Activated naive CD8-positive, alpha-beta T cell (primary cell): ENCODE measurements at regions not wholly inside any gene's neighbourhood (a gene's known extent, or its start where the extent isn't known, plus 50 kb on each side); places are given as distances from the start of the nearest gene placed in this dataset.
"Not testable (repeated sequence)": the region's sequence is repeated elsewhere in the genome, so short reads cannot be mapped to it uniquely, and the experiment has no call there.

ENCODE experiments used
- H3K27ac Mint-ChIP-seq: one replicate; pipeline ENCODE4 v1.8.0; 2021; ENCODE audit warnings: mixed read lengths
- H3K27me3 Mint-ChIP-seq: one replicate; pipeline ENCODE4 v1.8.0; 2021; ENCODE audit warnings: mixed read lengths
- H3K36me3 Mint-ChIP-seq: one replicate; pipeline ENCODE4 v1.8.0; 2021; ENCODE audit warnings: mixed read lengths
- H3K4me1 Mint-ChIP-seq: one replicate; pipeline ENCODE4 v1.8.0; 2021; ENCODE audit warnings: low read depth, mixed read lengths
- H3K4me3 Mint-ChIP-seq: one replicate; pipeline ENCODE4 v1.8.0; 2021; ENCODE audit warnings: mild to moderate bottlenecking, mixed read lengths
- H3K9me3 Mint-ChIP-seq: one replicate; pipeline ENCODE4 v1.8.0; 2021; ENCODE audit warnings: low read depth, mixed read lengths

DNA sequence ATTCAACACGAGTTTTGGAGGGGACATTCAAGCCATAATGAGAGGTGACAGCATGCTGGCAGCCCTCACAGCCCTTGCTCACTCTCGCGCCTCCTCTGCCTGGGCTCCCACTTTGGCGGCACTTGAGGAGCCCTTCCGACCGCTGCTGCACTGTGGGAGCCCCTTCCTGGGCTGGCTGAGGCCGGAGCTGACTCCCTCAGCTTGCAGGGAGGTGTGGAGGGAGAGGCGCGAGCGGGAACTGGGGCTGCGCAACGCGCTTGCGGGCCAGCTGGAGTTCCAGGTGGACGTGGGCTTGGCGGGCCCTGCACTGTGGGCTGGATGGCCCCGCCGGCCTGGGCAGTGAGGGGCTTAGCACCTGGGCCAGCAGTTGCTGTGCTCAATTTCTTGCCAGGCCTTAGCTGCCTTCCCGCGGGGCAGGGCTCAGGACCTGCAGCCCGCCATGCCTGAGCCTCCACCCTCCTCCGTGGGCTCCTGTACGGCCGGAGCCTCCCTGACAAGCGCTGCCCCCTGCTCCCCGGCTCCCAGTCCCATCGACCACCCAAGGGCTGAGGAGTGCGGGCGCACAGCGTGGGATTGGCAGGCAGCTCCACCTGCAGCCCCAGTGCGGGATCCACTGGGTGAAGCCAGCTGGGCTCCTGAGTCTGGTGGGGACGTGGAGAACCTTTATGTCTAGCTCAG, 123.3 kb downstream of the EFNB1 start:
- not testable (repeated sequence) for H3K9me3 Mint-ChIP-seq, H3K36me3 Mint-ChIP-seq, H3K27ac Mint-ChIP-seq, H3K27me3 Mint-ChIP-seq, H3K4me1 Mint-ChIP-seq, H3K4me3 Mint-ChIP-seq

DNA sequence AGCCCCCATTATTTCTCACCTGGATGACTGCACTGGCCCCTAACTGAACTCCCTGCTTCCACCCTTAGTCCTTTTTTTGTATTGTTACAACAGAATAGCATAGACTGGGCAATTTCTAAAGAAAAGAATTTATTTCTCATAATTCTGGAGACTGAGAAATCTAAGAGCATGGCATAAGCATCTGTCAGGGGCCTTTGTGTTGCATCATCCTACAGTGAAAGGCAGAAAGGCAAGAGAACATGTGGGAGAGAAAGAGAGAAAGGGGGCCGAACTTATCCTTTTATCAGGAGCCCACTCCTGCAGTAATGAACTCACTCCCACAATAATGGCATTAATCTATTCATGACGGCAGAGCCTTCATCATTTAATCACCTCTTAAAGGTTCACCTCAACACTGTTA, 122.1 kb downstream of the EFNB1 start:
- peaks cover 2% of the 10 kb centered on the region for H3K36me3 Mint-ChIP-seq
- peaks cover 4% of the 10 kb centered on the region for H3K9me3 Mint-ChIP-seq
- H3K4me1 Mint-ChIP-seq = no peaks in the 10 kb centered on the region
- H3K27me3 Mint-ChIP-seq = peaks cover 2% of the 10 kb centered on the region
- H3K4me3 Mint-ChIP-seq = no peak overlapping the region
- H3K27ac Mint-ChIP-seq = no peak overlapping the region

DNA sequence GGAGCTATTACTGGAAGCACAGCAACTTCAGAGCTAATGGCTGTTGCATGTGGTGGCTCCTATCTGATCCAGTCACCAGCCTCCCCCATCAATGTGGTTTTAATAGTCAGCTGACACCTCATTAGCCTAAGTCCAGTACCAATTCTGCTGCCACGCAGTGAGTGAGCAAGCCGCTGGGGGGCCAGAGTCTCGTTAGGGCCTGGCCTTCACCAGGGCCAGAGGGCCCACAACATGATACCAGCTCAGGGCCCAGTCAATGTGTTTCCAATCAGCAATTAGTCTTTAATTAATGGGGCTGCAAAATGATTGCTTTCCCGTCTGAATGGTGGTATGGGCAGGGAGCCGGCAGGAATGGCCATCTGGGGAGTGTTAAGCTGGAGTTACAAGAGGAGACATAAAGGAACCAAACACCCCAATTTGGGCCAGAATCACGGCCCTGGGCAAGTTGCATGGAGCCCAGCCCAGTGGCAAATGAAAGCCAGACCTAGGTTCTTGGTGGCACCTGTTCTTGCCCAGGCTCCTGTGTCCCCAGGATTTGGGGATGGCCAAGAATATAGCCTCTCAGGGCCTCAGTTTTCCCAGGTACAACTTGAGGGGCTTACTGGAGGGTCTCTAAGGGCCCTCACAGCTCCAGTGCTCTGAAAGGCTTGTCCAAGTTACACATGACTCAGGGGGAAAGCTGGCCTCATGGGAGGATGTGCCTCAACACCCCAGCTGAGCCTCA, 119.2 kb downstream of the EFNB1 start:
- no peaks in the 10 kb centered on the region for H3K36me3 Mint-ChIP-seq
- no peaks in the 10 kb centered on the region for H3K4me1 Mint-ChIP-seq
- no peaks in the 10 kb centered on the region for H3K27me3 Mint-ChIP-seq
- H3K4me3 Mint-ChIP-seq = no peak overlapping the region
- H3K27ac Mint-ChIP-seq = no peak overlapping the region
- no peaks in the 10 kb centered on the region for H3K9me3 Mint-ChIP-seq

DNA sequence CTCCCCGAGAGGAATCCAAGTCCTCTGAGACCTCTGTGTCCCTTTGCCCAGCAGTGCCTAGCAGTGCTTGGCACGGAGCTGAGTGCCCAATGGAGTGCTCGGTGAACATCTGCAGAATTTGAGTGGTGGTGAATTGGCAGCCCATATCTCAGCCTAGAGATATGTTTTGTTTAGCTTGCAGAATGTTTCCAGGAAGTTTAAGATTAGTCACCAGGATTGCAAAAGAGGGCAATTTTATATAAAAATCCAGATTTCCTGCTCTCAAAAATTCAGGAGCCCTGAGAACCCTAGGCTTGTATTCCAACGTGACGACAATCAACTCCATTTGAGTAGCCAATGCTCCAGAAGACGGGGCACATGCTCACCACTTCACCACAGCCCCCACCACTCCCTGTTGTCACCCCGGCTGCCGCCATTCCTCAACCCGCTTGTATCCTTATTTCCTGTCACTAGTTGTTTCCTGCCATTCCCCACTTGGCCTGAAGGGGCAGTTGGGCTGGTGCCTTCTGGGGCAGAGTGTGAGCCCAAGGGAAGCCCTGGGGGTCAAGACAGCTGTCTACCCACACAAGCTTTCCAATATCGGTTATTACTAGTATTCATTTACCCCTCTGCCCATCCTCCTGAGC, 116.9 kb downstream of the EFNB1 start:
- H3K4me1 Mint-ChIP-seq = no peaks in the 10 kb centered on the region
- H3K36me3 Mint-ChIP-seq = no peaks in the 10 kb centered on the region
- no peak overlapping the region for H3K4me3 Mint-ChIP-seq
- H3K27ac Mint-ChIP-seq = no peak overlapping the region
- H3K27me3 Mint-ChIP-seq = no peaks in the 10 kb centered on the region
- H3K9me3 Mint-ChIP-seq = no peaks in the 10 kb centered on the region

DNA sequence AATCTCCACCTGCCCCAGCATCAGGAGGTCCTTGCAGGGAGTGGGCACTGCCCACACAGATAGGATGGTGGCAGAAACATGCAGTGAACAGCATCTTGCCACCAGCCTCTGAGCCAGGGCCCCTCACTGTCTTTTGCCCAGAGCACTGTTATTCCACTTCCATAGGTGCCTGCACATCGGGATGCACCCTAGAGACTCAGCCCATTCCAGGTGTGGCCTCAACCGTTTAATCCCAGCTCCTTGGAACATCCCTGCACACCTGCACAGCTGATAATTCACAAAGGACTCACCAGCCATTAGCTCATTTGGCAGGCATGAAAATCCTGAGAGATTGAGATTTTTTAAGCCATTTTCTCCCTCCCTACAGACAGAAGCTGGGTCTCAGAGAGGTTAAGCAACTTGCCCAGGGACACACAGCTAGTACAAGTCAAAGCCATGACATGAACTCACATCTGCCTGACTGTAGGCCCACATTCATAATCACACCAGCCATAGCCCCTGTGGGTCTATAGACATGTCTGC, 116.3 kb downstream of the EFNB1 start:
- Mint-ChIP-seq H3K4me1 (no peaks in the 10 kb centered on the region), H3K27ac (no peak overlapping the region), H3K36me3 (no peaks in the 10 kb centered on the region), H3K27me3 (no peaks in the 10 kb centered on the region), H3K4me3 (no peak overlapping the region), H3K9me3 (no peaks in the 10 kb centered on the region)

DNA sequence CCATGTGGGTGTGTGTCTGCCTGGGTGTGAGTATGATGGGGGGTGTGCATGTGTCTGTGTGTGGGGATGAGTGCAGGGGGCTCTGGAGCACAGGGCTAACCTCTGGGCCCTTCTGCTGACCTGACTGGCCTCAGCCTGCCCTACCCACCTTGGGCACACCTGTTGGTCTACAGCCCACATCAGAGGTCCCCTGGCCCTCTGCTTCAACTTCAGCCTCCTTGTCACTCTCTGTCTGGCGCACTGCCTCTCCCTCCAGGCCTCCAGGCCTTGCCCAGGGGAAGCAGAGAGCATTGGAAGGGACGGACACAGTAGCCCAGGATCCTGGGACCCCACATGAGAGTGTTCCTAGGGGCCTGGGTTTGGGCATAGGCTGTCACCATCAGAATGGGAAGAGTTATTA, 115.4 kb downstream of the EFNB1 start:
- Mint-ChIP-seq H3K9me3 (no peaks in the 10 kb centered on the region), H3K4me1 (no peaks in the 10 kb centered on the region), H3K4me3 (no peak overlapping the region), H3K36me3 (no peaks in the 10 kb centered on the region), H3K27me3 (no peaks in the 10 kb centered on the region), H3K27ac (no peak overlapping the region)

DNA sequence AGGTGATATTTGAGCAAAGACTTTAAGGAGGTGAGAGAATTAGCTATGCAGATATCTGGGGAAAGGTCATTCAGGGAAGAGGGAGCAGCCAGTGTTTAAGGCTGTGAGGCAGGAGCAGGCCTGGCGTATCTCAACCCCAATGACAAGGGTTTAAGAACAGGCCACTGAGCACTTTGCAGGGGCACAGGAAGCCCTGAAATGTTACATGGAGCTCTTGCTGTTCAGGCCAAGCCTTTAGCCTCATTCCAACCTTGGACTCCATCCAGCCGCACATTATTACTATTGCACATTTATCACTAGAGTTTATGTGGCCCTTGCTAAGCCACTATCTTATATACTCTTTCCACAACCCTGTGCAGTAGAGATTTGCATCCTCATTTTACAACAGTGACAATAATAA, 114.0 kb downstream of the EFNB1 start:
- no peak overlapping the region for H3K27ac Mint-ChIP-seq
- no peak overlapping the region for H3K4me3 Mint-ChIP-seq

DNA sequence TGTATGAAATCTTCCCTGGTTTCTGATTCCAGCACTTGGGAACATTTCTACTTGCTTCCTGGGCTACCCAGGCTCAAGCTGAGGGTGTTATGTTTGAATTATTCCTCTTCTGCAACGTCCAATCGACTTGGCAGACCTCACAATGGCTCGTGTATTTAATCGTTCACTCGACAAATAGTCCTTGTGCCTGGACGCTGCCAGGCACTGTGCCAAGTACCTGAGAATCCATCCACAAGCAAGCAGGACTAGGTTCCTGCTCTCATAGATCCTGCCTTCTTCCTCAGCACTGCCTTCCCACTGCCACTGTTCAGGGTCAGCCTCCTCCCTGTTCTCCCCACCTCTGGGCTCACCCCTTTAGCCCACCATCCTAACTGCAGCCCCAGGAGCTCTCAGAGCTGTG, 113.3 kb downstream of the EFNB1 start:
- no peaks in the 10 kb centered on the region for H3K27me3 Mint-ChIP-seq

More for the DNA sequence above, 114.0 kb downstream of the EFNB1 start:
- H3K27me3 Mint-ChIP-seq = no peaks in the 10 kb centered on the region
- H3K9me3 Mint-ChIP-seq = no peaks in the 10 kb centered on the region
- H3K4me1 Mint-ChIP-seq = no peaks in the 10 kb centered on the region
- no peaks in the 10 kb centered on the region for H3K36me3 Mint-ChIP-seq

DNA sequence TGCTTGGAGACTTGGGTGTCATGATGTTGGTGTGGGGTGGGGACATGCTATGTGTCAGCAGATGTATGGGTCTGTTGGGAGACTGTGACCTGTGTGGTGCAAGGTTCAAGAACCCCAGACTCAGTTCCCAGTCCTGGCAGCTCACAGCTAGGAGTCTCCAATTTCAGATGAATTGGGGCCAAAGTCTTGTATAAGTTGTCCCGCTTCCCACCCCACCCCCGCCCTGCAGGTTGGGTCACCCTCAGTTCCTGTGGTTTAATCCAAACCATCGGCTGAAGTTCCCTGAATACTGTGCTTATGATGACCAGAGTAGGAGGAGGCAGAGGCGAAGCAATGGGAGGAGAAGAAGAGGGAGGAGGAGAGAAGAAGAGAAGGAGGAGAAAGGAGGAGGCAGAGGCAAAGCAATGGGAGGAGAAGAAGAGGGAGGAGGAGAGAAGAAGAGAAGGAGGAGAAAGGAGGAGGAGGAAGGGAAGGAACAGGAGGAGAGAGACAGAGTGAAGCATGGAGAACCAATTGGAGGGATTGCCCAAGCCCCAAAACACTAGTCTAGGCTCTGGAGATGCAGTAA, 112.6 kb downstream of the EFNB1 start:
- Mint-ChIP-seq H3K27me3 (no peaks in the 10 kb centered on the region), H3K27ac (no peak overlapping the region), H3K4me1 (no peaks in the 10 kb centered on the region), H3K4me3 (no peak overlapping the region), H3K9me3 (no peaks in the 10 kb centered on the region), H3K36me3 (no peaks in the 10 kb centered on the region)

More for the DNA sequence above, 113.3 kb downstream of the EFNB1 start:
- Mint-ChIP-seq H3K27ac (no peak overlapping the region), H3K4me1 (no peaks in the 10 kb centered on the region), H3K4me3 (no peak overlapping the region), H3K9me3 (no peaks in the 10 kb centered on the region), H3K36me3 (no peaks in the 10 kb centered on the region)

DNA sequence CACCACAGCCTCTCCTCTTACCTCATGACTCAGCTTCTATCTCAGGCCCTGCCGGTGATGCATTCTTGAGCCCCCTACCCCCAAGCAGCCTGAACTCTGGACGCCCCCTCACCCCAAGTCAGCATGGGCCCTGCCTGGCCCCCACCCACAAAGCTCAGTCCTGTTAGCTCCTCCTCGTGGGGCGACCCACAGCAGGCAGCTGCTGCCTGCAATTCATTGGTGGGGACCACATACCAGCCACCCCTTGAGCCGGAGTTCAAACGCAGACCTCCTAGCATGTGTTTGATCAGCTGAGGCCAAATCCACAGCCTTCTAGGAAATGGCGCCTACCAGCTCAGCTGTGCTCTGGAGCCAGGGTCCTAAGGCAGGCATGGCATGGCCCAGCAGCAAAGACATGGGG, 111.8 kb downstream of the EFNB1 start:
- Mint-ChIP-seq H3K9me3 (no peaks in the 10 kb centered on the region), H3K4me1 (no peaks in the 10 kb centered on the region), H3K27ac (no peak overlapping the region), H3K36me3 (no peaks in the 10 kb centered on the region), H3K4me3 (no peak overlapping the region), H3K27me3 (no peaks in the 10 kb centered on the region)

DNA sequence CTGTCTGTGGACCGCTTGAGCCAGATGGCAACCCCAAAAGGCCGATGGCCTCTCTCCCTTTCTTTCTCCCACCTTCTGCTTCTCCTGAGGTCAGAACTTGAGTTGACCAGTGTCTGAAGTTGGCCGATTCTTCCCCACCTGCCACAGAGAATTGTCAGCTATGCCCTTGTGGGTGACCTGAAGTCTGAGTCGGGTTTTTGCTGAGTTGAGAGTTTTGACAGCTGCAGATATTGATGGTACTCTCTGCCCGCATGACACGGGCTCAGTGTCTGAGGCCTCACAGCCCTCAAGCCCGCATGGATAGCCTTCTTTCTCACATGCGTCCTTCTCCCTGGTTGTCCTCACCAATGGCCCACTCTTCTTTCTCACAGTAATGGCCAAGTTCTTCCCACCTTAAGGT, 111.0 kb downstream of the EFNB1 start:
- Mint-ChIP-seq H3K36me3 (no peaks in the 10 kb centered on the region), H3K4me1 (peaks cover 2% of the 10 kb centered on the region), H3K4me3 (no peak overlapping the region), H3K9me3 (no peaks in the 10 kb centered on the region), H3K27me3 (no peaks in the 10 kb centered on the region), H3K27ac (no peak overlapping the region)

DNA sequence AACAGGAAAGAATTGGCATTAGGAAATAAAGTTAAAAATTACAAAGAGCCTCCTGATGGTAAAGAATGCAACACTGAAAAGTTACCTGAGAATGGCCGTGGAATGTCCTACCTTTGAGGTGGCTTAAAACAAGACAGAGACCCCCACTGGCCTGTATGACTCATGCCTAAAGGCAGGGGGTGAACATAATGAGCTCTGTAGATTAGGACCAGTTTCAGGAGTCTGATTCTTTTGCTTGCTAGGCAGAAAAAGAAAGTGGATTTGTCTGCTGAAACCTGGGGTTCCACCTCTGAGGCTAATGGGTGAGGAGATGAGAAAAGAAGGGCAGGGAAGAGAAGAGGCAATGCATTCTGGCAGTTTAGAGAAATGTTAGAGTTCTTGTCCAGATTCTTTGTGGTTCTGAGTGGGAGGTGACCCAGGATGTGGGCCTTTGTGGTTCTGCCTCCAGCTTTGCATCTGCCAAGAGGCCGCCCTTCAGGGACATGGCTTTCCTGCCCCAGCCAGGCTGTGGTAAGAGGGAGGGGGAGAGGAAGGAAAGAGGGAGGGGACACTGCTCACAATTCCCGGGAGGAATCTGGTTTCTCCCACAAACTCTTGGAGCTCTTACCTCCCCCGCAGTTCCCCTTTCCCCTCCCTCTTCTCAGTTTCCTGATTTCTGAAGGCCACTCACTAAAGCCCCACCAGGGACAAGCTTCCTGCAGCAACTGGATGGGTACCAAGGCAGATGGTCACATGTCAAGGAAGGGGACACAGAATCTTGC, 109.6 kb downstream of the EFNB1 start:
- H3K27me3 Mint-ChIP-seq = no peaks in the 10 kb centered on the region
- no peak overlapping the region for H3K27ac Mint-ChIP-seq
- H3K9me3 Mint-ChIP-seq = no peaks in the 10 kb centered on the region
- H3K36me3 Mint-ChIP-seq = no peaks in the 10 kb centered on the region
- no peak overlapping the region for H3K4me3 Mint-ChIP-seq
- peaks cover 2% of the 10 kb centered on the region for H3K4me1 Mint-ChIP-seq

DNA sequence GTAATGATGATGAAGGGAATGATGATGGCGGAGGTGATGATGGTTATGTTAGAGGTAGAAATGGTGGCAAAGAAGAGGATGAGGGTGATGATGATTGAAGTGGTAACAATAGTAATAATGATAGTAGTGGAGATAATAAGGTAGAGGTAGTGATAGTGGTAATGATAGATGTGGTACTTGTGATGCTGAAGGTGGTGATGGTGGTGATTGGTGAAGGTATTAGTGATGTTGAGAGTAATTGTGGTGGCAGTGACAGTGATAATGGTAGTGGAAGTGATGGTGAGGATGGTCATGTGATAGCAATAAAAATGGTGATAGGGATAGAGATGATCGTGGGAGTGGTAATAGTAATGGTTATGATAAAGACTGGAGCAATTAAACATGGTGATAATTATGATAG, 108.8 kb downstream of the EFNB1 start:
- no peak overlapping the region for H3K4me3 Mint-ChIP-seq
- H3K27me3 Mint-ChIP-seq = no peaks in the 10 kb centered on the region
- no peaks in the 10 kb centered on the region for H3K9me3 Mint-ChIP-seq
- H3K27ac Mint-ChIP-seq = no peak overlapping the region
- no peaks in the 10 kb centered on the region for H3K36me3 Mint-ChIP-seq
- H3K4me1 Mint-ChIP-seq = peaks cover 2% of the 10 kb centered on the region

DNA sequence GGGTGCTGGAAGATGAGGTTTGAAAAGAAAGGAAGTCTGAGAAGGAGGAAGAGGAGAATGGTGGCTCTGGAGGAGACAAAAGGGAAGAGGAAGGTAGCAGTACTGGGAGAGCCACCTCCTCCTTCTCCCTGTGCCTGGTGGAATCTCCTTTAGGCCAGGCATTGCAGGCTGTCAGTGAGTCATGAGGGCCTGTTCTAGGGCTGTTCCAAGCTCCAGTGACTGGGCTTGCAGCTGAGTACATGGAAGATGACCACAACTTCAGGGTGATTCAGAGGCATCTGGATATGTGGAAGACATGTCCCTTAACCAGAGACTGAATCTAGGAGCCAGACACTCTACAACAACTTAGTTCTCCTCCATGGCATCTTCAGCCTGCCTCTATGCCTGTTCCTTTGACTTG, 107.8 kb downstream of the EFNB1 start:
- H3K9me3 Mint-ChIP-seq = no peaks in the 10 kb centered on the region
- no peak overlapping the region for H3K4me3 Mint-ChIP-seq
- no peaks in the 10 kb centered on the region for H3K27me3 Mint-ChIP-seq
- H3K36me3 Mint-ChIP-seq = no peaks in the 10 kb centered on the region
- H3K4me1 Mint-ChIP-seq = peaks cover 2% of the 10 kb centered on the region
- H3K27ac Mint-ChIP-seq = no peak overlapping the region

DNA sequence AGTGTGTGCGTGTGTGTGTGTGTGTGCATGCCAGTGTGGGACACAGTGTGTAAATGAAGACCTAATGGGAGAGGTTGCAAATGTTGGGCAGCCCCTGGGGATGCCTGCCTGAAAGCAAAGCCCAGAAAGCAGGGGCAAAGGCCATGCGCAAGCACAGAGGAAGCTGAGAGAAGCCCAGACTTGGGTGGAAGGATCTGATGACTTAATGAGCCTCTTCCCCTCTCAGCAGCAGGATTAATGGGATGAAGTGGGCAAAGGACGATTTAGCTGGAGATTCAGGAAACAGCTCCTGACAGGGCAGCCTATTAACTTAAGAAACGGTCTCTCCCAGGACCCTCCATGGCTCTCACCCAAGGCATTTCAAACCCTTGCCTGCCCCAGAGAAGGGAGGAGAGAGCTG, 107.3 kb downstream of the EFNB1 start:
- no peaks in the 10 kb centered on the region for H3K9me3 Mint-ChIP-seq
- no peaks in the 10 kb centered on the region for H3K36me3 Mint-ChIP-seq
- H3K27me3 Mint-ChIP-seq = no peaks in the 10 kb centered on the region
- H3K4me1 Mint-ChIP-seq = peaks cover 2% of the 10 kb centered on the region
- H3K4me3 Mint-ChIP-seq = no peak overlapping the region
- no peak overlapping the region for H3K27ac Mint-ChIP-seq
